GM21528 (cell line): ENCODE measurements at regions not wholly inside any gene's neighbourhood (a gene's known extent, or its start where the extent isn't known, plus 50 kb on each side); places are given as distances from the start of the nearest gene placed in this dataset.

Source experiments
- ATAC-seq: cut with Tn5 transposase; IDR thresholded peaks from one replicate; pipeline ENCODE4 v1.9.1; 2021; ENCODE audit warnings: mild to moderate bottlenecking, moderate library complexity; ENCODE audit not compliant: unreplicated experiment, low FRiP score

DNA sequence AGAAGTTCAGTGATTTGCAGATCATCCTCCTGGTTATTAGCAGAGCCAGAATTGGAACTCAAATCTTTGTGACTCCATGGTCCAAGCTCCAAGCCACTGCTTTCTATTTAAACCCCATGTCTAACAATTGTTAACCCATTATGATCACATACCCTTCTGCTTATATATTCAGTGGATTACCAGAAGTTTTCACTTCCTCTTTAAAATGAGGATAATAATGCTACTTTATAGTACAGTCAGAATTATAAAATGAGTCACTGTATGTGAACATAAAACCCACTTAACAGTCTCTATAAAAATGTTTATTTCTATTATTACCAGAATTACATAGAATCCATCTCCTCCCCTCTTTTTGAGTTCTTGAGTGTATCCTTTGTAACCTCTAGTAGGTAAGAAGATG is 550.7 kb upstream of the DPPA4 start:
- no peak for ATAC-seq

GRCh38 chr3:109897734-109898133 is 560.4 kb upstream of the DPPA4 start:
- ATAC-seq = no peak

- no peak for ATAC-seq
Measured at GRCh38 chr3:109899925-109900324, 562.6 kb upstream of the DPPA4 start.

- ATAC-seq = no peak
Measured at GRCh38 chr3:109900783-109901182, 563.4 kb upstream of the DPPA4 start.

DNA sequence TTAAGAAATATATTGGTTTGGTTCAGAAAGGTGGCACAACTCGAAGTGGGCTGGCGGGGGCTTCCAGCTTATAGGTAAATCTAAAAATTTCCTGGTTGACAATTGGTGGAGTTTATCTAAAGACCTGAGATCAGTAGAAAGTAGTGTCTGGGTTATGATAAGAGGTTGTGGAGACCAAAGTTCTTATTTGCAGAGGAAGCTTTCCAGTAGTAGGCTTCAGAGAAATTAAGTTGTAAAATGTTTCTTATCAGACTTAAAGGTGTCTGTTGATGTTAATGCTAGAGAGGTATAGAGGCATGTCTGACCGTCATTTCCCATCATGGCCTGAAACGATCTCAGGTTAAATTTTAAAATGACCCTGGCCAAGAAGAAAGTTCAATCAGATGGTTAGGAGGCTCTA is 565.2 kb upstream of the DPPA4 start:
- ATAC-seq = no peak

GRCh38 chr3:109903100-109903499 is 565.8 kb upstream of the DPPA4 start:
- no peak for ATAC-seq

- no peak for ATAC-seq
Measured at GRCh38 chr3:109910772-109911171, 573.4 kb upstream of the DPPA4 start.

DNA sequence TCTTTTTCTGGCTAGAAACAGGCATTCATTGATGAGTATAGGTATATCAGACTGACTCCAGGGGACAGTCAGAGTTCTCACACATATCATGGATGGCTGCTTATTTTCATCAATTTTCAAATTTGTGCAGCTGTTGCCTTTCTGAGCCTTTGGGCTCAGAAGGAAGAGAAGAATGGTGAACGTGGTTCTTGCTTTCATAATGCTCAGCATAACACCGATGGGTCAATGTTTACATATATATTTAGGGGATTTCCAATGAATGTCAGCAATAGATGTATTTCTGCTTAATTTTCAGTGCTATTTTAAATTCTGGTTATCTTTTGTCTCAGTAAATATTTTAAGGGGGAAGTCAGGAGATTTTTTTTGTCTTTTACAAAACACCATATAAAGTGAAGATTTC is 581.4 kb upstream of the DPPA4 start:
- ATAC-seq = no peak

DNA sequence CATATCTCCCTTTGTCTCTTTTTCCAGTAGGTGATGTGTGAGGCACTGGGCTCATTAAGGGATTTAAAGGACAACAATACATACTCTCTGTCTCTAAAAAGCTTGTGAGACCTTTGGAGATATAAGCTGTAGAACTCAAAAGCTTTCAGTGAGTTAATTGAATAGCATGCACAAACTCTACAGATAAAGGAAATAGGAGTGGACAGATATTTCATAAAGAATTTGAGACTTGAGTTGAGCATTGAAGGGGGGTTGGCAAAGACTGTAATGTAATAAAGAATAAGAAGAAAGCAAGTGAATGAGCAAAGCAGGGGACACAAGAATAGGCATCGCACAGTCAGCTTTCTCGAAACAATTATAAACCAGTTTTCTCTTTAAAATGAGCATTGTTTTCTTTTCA is 583.4 kb upstream of the DPPA4 start:
- ATAC-seq = no peak

DNA sequence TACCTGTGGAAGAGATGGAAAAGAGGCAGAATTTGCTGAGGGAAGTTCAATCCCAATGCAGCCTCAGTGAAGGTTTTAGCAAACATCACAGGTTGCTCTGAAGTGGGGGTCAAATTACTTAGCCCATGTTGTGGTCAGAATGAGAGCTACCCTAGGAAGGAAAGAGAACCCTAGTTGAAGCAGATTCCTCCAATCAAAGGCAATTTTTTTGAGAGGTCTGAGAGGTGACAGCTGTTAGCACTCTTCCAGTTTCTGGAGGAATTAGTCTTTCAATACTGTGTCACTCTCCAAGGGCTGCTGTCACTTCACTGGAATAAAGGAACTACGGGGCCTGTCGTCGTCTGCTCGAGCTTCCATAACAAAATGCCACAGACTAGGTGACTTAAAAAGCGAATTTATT is 584.2 kb upstream of the DPPA4 start:
- no peak for ATAC-seq

DNA sequence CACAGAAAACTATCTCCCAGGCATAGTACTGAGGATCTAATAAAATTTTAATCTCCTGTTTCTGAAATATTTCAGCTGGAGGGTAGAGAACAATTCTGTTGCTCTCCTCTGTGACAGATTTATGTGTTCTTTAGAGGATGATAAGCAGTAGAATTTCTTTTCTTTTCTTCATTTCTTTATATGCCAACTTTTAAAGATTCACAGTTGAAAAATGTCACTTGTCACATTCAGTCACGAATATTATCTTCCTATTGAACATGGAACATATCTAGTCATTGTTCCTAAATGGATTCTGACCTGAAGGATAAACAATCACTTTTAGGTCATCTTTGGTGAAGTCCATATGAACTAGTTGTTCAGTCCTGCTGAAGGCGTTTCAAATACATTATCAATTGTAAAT is 585.5 kb upstream of the DPPA4 start:
- ATAC-seq = no peak

DNA sequence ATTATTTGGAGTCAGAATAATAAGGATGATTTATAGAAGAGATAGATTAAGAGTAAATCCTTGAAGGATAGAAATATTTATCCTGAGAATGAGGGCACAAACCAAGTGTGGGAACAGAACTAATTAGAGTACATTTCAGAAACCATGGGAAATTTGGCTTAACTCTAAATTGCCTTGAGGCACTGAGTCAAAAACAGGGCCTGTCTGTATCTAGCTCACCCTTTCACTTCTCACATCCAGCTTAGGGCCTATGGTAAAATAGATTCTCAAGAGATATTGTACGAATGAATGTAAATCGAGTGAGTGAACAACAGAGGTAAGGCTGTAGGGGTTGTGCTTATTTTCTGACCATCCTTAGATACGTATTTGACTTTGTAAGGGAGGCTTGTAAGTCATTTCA is 586.1 kb upstream of the DPPA4 start:
- ATAC-seq = no peak

- no peak for ATAC-seq
Measured at GRCh38 chr3:109924196-109924595, 586.9 kb upstream of the DPPA4 start.

DNA sequence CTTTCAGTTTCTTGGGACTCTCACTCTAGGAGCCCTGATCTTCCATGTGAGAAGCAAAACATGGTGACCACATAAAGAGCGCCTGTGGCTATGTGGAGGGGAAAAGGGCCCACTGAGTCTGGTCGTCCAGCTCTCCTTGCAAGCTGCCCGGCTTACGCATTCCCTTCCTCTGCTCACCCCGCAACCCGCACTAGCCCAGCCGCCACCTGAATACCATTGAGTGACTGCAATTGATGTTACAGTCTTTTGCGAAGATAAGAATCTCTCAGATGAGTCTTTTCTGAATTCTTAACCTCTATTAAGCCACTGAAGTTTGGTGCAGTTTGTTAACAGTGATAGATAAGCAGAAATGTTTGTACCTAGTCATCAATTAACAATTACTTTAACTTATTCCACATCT is 589.0 kb upstream of the DPPA4 start:
- ATAC-seq = no peak

DNA sequence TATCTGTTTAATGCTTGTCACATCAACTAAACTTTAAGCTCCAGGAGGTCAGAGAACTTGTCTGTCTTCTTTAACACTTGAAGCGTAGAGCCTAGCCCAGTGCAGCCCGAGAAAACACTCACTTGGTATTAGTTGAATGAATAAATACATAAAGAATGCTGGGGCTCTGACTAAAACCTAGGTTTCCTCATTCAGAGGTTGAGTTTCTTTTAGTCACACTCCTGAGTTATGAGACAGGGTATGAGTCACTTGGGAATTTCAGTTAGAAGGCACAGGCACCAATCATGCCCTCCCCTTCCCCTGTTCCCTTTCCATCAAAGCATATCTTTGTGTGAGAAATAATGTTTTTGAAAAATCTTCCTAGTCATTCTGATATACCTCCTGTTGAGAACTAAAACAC is 589.8 kb upstream of the DPPA4 start:
- no peak for ATAC-seq

- ATAC-seq = no peak
Measured at GRCh38 chr3:109927726-109928125, 590.4 kb upstream of the DPPA4 start.

DNA sequence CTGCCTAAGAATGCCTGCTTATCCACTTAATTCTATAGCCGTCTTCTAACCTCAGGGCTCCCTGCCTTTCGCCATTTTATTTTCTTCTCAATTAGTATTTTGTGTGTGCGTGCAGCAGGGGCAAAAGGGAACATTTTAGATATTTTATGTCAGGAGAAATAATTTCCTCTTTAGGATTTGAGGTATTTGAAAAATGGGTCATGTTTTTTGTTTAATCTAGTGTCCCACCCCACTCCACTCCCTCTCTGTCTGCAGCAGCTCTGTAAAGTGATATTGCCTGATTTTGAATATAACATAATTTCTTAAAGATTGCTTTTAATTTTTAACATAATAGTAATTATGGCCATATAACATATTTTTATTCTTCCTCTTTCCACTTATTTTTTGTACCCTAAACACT is 593.2 kb upstream of the DPPA4 start:
- ATAC-seq = no peak

DNA sequence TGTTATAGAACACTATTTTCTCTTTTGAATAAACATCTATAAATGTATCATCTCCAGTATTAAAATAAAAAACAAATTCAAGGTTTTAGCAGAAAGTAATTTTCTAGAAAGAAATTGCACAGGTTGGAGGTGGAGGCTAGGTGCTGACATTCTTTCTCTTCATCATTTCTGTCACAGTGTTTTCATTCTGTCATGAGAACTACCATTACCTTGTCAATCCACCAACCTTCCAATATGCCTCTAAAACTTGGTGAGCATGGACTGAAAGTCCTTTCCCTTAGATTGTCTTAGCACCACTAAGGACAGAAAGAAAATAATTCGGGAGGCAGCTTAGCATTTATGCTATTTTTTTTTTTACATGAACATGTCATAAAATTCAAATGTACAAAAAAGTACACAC is 596.2 kb upstream of the DPPA4 start:
- no peak for ATAC-seq

DNA sequence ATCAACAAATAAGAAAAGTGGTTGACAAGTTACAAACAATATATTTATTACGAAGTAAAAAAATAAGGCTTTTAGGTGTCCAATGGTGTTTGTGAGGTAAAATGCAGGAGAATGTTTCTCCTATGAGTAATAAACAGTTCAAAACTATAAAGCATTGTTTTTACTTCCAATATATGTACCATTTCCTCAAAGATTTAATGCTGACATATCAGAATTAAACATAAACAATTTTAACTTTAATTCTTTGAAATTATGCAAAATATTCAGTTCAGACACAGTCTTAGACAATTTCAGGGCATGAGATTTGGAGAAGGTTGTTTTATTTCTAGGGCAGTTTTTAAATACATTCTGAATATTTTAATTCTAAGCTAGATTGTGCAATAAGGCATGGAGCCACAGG is 602.5 kb upstream of the DPPA4 start:
- ATAC-seq = no peak

DNA sequence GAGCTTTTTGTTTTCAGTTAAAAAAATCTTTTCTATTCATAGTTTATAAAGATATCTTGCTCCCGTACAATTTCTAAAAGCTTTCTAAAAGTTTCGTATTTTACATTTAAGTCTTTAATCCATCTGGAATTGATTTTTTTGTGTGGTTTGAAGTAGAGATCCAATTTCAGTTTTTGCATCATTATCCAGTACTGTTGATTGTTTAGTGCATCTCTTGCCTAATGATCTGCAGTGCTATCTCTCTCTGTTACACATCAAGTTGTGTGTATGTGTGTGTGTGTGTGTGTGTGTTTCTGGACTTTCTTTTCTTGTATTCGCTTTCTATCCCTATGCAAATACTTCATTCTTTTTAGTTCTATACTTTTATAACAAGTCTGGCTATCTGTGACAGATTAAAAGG is 605.8 kb upstream of the DPPA4 start:
- no peak for ATAC-seq

GRCh38 chr3:109944836-109945235 is 607.5 kb upstream of the DPPA4 start:
- no peak for ATAC-seq

DNA sequence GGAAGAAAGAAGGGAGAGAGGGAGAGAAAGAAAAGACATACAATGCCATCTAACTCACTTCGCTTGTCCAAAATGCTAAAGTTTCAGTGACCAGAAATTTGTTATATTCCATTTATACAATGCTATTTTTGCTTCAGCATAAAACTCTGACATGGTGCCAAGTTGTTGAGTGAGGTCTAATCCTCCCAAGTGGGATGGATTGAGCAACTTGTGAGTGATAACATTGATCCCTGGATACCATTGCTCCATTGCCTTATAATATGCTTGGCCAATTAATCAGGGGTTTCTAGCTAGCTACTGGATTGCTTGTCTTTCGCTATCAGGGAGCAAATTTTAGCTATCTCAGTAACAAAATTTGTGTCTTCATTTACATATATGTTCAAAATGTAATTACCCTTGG is 615.6 kb upstream of the DPPA4 start:
- no peak for ATAC-seq

DNA sequence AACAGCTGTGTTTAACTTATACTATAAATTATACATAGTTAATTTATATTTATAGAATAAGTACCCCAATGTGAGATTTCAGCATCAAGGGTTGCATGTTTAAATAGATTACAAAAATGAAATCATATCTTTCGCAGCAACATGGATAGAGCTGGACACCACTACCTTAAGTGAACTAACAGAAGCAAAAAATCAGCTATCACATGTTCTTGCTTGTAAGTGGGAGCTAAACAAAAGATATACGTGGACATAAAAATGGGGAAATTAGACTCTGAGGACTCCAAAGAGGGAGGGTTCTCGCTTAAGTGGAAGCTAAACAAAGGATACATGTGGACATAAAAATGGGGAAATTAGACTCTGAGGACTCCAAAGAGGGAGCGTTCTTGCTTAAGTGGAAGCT is 626.5 kb upstream of the DPPA4 start:
- no peak for ATAC-seq

GRCh38 chr3:109973733-109974132 is 636.4 kb upstream of the DPPA4 start:
- ATAC-seq = no peak
